Kidney epithelial cell (primary cell): ENCODE measurements at regions not wholly inside any gene's neighbourhood (a gene's known extent, or its start where the extent isn't known, plus 50 kb on each side); places are given as distances from the start of the nearest gene placed in this dataset.

ENCODE experiments used
- DNase-seq: peaks from one replicate; pipeline ENCODE4 v3.0.0-alpha.2; 2010; ENCODE audit warnings: low read depth
- H3K27me3 ChIP-seq: 2 replicates; pipeline ENCODE4 v1.6.0; 2011; ENCODE audit warnings: low read length; ENCODE audit not compliant: control insufficient read depth, insufficient read depth
- H3K36me3 ChIP-seq: 2 replicates; pipeline ENCODE4 v1.5.1; 2011; ENCODE audit warnings: low read length; ENCODE audit not compliant: control insufficient read depth, insufficient read depth
- H3K4me3 ChIP-seq: 2 replicates; pipeline ENCODE4 v1.5.1; 2011; ENCODE audit warnings: low read depth, mild to moderate bottlenecking, control low read depth, low read length
- TF ChIP-seq, protein P1 (sequence below): IDR thresholded peaks from 2 replicates; pipeline ENCODE4 v1.5.1; 2011; ENCODE audit warnings: mild to moderate bottlenecking, moderate library complexity, low read length, control low read depth, inconsistent platforms; ENCODE audit not compliant: insufficient read depth, poor library complexity, severe bottlenecking

DNA sequence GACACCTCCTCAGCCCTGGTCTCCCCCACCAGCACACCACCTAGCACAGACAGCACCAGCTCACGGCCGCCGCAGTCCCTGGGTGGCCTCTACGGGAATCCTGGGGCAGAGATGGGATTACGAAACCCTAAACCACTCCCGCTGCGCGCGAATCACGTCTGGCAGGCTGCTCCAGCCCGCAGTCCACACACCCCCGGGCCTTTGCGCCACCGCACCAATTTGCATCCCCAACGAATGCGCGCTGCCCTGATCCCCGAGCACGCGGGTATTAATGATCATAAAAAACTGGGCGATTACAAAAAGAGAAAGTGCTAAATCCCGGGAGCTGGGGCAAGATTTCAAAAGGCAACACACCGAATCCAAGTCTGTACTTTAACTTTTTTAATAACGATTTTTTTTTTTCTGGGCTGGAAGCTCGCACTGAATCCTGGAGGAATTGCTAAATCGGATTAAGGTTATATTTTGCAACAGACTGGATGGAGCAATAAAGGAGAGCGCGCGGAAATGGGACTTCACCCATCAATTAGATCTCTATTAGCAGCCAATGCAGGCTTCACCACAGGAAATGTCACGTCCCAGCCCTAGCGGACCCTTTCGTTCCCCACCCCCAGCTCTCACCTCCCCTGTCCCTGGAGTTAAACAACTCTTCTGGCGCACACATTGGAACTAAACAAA, 69.8 kb upstream of the TMEM33 start:
- H3K36me3 ChIP-seq: no peaks in the 10 kb centered on the region
- peaks cover 40% of the 10 kb centered on the region for H3K27me3 ChIP-seq
- DNase-seq: no peak
- no peak overlapping the region for H3K4me3 ChIP-seq
- TF ChIP-seq, protein P1, sequence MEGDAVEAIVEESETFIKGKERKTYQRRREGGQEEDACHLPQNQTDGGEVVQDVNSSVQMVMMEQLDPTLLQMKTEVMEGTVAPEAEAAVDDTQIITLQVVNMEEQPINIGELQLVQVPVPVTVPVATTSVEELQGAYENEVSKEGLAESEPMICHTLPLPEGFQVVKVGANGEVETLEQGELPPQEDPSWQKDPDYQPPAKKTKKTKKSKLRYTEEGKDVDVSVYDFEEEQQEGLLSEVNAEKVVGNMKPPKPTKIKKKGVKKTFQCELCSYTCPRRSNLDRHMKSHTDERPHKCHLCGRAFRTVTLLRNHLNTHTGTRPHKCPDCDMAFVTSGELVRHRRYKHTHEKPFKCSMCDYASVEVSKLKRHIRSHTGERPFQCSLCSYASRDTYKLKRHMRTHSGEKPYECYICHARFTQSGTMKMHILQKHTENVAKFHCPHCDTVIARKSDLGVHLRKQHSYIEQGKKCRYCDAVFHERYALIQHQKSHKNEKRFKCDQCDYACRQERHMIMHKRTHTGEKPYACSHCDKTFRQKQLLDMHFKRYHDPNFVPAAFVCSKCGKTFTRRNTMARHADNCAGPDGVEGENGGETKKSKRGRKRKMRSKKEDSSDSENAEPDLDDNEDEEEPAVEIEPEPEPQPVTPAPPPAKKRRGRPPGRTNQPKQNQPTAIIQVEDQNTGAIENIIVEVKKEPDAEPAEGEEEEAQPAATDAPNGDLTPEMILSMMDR: no peak

DNA sequence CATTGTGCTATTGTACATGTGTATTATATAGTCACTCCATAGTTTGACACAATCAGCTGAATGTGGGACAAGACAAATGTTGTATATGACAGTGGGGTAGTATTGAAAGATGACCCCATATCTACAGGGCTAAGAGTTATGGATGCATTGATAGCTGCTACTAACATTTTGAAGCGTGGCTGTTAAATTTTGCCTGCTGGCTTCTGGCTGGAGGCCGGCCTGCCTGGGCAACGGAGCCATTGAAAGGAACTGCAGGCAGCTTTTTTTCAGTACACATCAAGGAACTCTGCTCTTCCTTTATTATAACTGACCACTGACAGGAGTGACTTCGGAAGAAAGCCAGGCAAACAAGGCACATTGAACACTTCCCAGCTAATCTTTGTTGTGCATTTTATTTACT, 76.1 kb upstream of the TMEM33 start:
- peaks cover 11% of the 10 kb centered on the region for H3K27me3 ChIP-seq
- no peak overlapping the region for H3K4me3 ChIP-seq
- H3K36me3 ChIP-seq: no peaks in the 10 kb centered on the region
- TF ChIP-seq, protein P1: no peak
- DNase-seq: no peak

DNA sequence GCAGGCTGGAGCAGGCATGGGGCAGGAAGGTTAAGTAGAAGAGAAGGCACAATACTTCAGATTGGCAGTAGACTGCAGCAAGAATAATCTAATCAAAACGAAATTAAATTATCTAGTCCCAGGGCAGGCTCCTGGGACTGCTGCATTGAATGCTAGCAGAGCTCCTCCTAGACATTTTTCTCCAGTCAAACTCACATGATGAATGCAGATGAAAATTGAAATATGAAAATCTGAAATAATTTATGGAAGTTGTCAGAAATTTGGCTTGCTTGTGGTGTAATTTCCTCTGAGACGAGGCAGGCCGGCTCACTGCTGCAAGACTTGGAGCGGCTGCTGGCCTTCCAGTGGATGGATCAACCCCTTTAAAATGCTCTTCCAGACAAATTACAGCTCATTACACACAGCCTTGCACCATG, 78.0 kb upstream of the TMEM33 start:
- H3K4me3 ChIP-seq: no peak overlapping the region
- DNase-seq: no peak
- TF ChIP-seq, protein P1: no peak
- no peaks in the 10 kb centered on the region for H3K36me3 ChIP-seq
- H3K27me3 ChIP-seq: peaks cover 2% of the 10 kb centered on the region

DNA sequence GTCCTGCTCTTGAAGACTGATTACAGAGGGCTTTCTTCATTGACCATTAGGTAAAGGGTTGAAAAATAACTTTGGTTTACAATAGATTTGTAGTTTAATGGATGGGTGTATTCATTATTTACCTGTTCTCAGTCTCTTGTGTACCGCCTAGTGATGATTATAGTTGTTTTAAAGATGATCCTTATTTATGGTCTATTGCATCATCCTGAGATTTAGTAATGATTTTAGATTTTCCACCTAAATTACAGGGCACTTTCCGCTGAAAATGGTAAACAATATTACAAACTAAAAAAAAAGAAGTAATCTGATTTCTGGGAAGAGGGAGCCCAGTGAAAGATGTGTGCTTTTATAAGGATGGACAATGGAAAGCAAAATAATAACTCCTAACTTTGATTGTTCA, 78.4 kb upstream of the TMEM33 start:
- Histone ChIP-seq H3K27me3 (peaks cover 2% of the 10 kb centered on the region), H3K36me3 (no peaks in the 10 kb centered on the region), H3K4me3 (no peak overlapping the region)
- TF ChIP-seq, protein P1: no peak
- DNase-seq: no peak

DNA sequence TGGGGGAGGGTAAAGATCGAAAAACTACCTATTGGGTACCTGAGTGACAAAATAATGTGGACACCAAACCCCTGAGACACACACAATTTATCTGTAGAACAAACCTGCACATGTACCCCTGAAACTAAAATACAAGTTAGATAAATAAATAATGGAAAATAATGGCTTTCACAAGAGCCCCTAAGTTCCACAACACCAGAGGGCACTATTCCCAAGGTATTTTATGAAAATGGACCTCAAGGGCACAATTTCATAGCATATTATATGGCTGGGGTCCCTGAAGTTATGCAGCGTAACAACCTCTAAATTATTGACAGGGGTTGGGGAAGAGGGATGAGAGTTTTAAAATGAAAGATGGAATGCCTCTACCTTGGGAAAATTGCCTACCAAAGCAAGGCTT, 81.3 kb upstream of the TMEM33 start:
- H3K36me3 ChIP-seq: no peaks in the 10 kb centered on the region
- no peak for DNase-seq
- peaks cover 2% of the 10 kb centered on the region for H3K27me3 ChIP-seq
- no peak overlapping the region for H3K4me3 ChIP-seq
- TF ChIP-seq, protein P1: peak; percentile 26

DNA sequence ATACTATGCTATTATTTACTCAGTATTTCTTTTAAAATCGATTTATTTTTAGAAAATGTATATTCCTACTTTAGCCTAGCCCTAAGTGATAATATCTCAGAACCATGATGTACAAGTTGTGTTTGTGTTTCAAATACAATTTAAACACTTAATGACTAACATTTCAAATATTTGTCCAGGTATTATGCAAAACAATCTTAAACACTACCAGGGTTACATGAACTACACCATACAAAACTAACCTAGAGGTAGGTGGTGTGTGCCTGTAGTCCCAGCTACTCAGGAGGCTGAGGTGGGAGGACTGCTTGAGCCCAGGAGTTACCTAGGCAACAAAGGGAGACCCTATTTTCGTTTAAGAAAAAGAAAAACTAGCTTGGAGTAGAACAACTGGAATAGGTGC, 83.0 kb upstream of the TMEM33 start:
- peaks cover 2% of the 10 kb centered on the region for H3K27me3 ChIP-seq
- DNase-seq: no peak
- H3K4me3 ChIP-seq: no peak overlapping the region

More for the DNA sequence above, 83.0 kb upstream of the TMEM33 start:
- TF ChIP-seq, protein P1: no peak
- H3K36me3 ChIP-seq: no peaks in the 10 kb centered on the region
